NCI-H524 treated with DMSO at 0.1 percent for 48 hours (cell line): ENCODE measurements at regions not wholly inside any gene's neighbourhood (a gene's known extent, or its start where the extent isn't known, plus 50 kb on each side); places are given as distances from the start of the nearest gene placed in this dataset.
"Not testable (repeated sequence)": the region's sequence is repeated elsewhere in the genome, so short reads cannot be mapped to it uniquely, and the experiment has no call there.

Experiments used
- DNase-seq: peaks from one replicate; lab custom pipeline; 2025; lab: John Stamatoyannopoulos, UW

- no peak for DNase-seq
Observed at GRCh38 chr11:23759489-23759888, 737.4 kb upstream of the LUZP2 start.

- no peak for DNase-seq
Observed at GRCh38 chr11:23764286-23764685, 732.6 kb upstream of the LUZP2 start.

- no peak for DNase-seq
Observed at GRCh38 chr11:23765682-23766252, 731.1 kb upstream of the LUZP2 start.

- no peak for DNase-seq
Observed at GRCh38 chr11:23767576-23767975, 729.3 kb upstream of the LUZP2 start.

GRCh38 chr11:23769214-23769613, 727.6 kb upstream of the LUZP2 start:
- DNase-seq: no peak

GRCh38 chr11:23772081-23772480, 724.8 kb upstream of the LUZP2 start:
- no peak for DNase-seq

GRCh38 chr11:23778971-23779370, 717.9 kb upstream of the LUZP2 start:
- no peak for DNase-seq

- DNase-seq: no peak
Observed at GRCh38 chr11:23780231-23780630, 716.6 kb upstream of the LUZP2 start.

GRCh38 chr11:23781803-23782560, 714.9 kb upstream of the LUZP2 start:
- DNase-seq: no peak

GRCh38 chr11:23786974-23787373, 709.9 kb upstream of the LUZP2 start:
- not testable (repeated sequence) for DNase-seq

- no peak for DNase-seq
Observed at GRCh38 chr11:23789200-23789853, 707.5 kb upstream of the LUZP2 start.

- DNase-seq: no peak
Observed at GRCh38 chr11:23789938-23790371, 706.9 kb upstream of the LUZP2 start.

GRCh38 chr11:23797624-23798419, 699.0 kb upstream of the LUZP2 start:
- no peak for DNase-seq

GRCh38 chr11:23834306-23834705, 662.5 kb upstream of the LUZP2 start:
- not testable (repeated sequence) for DNase-seq

GRCh38 chr11:23836981-23837380, 659.9 kb upstream of the LUZP2 start:
- DNase-seq: no peak

GRCh38 chr11:23840872-23841271, 656.0 kb upstream of the LUZP2 start:
- DNase-seq: no peak

GRCh38 chr11:23846902-23847422, 649.9 kb upstream of the LUZP2 start:
- DNase-seq: no peak

GRCh38 chr11:23851216-23851615, 645.6 kb upstream of the LUZP2 start:
- DNase-seq: no peak

GRCh38 chr11:23856654-23857053, 640.2 kb upstream of the LUZP2 start:
- DNase-seq: no peak

- no peak for DNase-seq
Observed at GRCh38 chr11:23859087-23859486, 637.8 kb upstream of the LUZP2 start.

GRCh38 chr11:23861615-23862014, 635.2 kb upstream of the LUZP2 start:
- DNase-seq: no peak

GRCh38 chr11:23865341-23865975, 631.4 kb upstream of the LUZP2 start:
- DNase-seq: no peak
